IPS-NIHi7 (cell line): ENCODE measurements at regions not wholly inside any gene's neighbourhood (a gene's known extent, or its start where the extent isn't known, plus 50 kb on each side); places are given as distances from the start of the nearest gene placed in this dataset.

Source experiments
- DNase-seq: peaks from one replicate; pipeline ENCODE4 v3.0.0; 2012; ENCODE audit warnings: mixed read lengths; ENCODE audit errors: extremely low spot score

DNA sequence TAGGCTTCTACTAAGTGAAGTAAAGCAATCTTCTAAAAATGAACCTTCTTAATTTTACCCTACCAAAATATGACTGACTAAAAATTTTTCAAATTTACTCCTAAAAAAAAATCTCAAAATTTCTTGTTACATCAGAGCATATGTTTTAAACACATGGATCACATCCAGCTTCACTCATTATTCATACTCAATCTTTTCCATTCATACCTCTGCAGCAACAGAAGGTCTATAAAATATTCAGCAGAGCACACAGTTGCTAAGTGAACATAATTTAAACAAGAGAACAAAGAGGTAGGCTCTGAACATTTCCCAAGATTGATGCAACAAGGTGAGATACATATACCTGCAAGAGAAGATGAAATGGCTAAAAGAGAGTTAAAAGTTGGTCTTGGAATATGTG, 213.9 kb downstream of the SOD2 start:
- DNase-seq, result no peak

DNA sequence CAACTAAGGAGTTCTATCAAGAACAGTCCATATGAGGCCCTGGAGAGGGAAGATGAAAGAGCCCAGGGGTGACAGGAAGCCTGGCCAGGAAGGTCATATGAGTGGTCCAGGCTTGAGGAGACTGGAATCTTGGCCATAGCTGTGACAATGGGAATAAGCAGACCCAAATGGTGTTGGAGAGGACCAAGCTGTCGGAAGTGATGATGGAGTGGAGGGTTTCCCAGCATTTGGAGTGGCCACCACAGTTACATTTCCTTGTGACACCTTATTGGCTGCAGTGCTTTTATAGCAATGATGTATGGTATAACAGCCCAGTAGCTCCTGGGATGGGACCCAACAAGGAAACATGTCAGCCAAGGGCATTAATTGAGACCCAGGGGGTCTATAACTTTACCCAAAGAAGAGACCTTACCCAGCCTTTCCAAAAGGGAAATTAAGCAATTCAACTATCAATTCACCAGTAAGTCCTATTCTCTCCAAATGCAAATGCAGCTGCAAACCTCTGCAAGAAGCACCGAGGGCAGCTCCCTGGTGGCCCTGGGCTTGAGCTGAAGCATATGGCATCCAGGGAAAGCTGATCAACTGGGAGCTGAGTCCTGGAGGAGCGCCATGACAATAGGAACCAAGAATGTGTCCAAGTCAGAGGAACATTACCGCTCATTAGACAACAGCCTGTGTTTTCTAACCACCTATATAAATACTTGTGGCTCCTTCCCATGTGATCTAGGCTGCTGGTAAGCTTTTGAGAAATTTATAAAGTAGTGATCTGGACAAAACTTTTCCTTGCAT, 219.4 kb downstream of the SOD2 start:
- no peak for DNase-seq

DNA sequence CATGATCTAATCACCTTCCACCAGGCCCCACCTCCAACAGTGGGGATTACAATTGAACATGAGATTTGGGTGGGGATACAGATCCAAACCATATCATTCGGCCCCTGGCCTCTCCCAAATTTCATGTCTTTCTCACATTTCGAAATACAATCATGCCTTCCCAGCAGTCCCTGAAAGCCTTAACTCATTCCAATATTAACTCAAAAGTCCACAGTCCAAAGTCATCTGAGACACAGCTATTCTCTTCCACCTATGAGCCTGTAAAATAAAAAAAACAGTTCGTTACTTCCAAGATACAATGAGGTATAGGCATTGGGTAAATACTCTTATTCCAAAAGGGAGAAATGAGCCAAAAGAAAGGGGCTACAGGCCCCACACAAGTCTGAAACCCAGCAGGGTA, 222.6 kb downstream of the SOD2 start:
- DNase-seq, result no peak

DNA sequence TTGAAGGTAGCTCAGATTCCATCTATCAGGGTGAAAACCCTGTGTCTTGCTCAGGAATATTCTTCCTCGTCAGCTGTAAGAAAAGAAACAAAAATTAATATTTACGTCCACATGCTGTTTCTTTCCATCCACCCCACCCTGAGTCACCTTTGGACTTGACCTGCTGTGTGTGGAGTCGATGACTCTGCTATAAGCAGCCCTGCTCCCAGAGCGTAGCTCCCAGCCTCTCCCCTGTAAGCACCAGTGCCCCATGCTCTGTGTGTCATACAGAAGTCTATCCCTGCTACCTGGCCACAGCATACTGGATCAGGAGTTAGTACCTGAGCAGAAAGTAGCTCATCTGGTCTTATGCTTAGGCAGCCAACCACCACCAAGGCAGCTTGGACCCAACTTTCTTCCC, 223.6 kb downstream of the SOD2 start:
- no peak for DNase-seq

DNA sequence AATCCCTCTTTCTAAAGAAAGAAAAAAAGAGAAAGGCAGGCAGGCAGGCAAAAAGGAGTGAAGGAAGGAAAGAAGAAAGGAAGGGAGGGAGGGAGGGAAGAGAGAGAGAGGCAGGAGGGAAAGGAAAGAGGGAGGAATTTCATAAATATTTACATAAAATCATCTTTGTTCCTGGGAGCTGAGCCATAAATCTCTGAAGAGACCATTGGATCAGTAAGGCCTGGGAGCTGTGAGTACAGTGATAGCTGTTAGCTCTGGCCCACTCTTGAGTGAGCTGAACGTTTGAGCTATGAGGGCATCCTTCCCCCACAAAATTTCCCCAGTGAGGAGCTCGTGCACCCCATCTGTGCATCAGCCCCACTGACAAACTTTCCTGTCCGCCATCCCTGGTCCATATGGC, 224.0 kb downstream of the SOD2 start:
- no peak for DNase-seq

DNA sequence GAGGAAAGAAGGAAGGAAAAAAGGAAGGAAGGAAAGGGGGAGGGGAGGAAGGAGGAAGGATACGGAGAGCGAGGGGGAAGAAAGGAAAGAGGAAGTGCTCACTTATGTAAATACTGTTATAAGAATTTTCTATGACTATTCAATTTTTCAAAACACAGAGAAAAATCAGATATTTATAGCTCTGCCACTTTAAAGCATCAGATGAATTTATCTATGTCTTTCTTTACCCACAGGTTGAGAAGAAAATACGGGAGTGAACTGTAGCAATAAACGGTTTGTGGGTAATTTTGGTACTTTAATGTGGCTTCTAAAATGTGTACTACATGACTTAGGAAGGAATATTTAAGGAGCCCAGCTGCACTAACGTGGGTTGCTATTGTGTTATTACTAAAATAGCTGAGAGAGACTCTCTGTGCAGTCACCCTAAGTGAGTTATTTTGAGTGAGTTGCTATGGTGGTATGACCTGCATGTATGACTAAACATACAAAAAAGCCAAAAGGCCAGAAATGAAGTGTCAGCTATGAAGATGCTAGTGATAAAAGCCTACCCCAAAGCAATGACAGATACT, 225.5 kb downstream of the SOD2 start:
- no peak for DNase-seq

DNA sequence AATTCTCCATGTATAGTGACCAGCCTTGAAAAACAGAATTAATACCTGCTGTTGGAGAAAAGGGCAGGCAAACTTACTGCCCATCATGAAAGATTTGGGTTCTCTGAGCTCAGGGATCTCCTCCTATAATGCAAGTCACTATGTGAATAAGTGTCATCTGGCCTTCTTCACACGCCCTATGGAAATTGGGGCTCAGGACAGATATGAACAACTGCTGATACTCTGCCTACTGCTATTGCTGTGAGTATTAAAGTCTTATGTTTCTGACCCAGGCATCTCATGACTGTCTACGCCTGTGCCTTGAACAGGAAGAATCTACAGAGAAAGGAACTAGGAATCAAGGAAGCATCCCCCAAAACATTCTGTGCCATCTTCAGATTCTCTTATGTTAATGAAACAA, 226.1 kb downstream of the SOD2 start:
- DNase-seq, result no peak

DNA sequence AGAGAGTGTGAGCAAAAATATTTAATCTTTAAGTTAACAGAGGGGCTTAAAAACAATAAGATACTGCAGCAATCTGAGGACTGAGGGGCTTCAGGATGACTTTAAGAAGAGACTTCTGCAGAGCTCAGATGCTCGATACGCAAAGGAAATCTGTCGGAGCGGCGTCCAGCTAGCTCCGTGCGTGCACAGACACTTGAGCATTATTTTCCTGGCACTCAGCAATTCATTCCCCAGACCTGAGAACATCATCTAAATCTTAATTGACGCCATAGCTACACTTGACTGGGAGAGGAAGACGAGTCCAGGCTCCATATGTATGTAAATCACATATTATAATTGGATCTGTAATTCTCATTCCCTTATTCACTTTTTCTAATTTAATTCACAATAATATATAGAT, 228.2 kb downstream of the SOD2 start:
- no peak for DNase-seq

DNA sequence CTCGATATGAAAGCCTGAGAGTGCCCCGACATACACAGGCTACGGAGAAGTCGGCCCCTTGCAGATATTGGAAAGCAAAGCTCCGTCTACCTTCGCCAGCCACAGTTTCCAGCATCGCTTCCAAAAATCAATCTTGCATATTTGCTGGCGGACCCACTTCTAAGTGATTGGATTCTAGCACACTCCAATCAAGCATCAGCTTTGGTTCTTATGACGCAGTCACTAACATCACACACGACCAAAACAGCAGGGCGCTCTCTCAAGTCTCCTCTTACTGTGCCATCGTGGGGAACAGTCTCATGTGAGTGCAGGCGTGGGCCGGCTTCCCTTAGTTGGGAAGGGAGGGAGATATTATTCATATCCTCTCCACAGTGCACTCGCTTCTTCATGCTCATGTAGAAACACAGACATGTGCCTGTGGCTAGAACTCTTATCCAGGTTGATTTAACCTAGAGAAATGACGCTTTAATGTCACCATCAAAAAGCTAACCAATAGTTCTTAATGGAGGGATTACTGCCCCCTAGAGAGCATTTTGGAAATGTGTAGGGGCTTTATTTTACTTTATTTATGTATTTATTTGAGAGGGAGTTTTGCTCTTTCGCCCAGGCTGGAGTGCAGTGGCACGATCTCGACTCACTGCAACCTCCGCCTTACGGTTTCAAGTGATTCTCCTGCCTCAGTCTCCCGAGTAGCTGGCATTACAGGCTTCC, 229.8 kb downstream of the SOD2 start:
- no peak for DNase-seq

DNA sequence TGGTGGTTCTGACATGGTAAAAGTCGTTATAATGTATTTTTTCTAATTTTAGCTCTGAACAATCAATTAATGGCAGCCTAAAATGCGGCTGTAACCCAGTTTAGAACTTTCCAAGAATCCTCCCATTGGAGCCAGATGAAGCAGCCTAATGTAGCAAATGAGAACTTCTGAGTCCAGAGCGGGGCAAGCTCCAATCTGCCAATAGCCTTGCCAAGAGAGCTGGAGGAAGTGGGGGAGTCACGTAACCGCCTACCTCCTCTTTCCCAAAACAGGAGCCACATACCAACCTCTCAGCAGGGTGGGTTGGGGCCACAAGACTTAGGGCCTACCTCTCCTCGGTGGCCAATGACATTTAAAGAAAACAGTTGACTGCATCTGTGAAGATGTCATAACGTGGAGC, 230.6 kb downstream of the SOD2 start:
- no peak for DNase-seq

DNA sequence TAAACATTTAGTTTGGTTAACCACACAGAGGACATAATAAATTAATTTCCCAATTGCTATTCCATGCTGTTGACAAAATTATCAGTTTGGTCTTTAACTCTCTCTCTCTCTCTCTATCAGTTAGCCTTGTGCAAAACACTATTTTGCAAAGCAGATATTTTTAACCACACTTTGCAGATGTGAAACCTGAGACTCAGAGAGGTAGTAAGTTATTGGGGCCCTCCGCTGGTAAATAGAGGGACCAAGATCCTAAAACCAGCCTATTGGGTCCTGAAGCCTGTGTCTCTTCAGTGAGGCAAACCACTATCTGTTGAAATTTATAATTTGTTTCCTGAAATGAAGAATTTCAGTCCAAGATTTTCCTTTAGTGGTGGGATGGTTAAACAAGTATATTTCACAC, 231.0 kb downstream of the SOD2 start:
- DNase-seq, result no peak

DNA sequence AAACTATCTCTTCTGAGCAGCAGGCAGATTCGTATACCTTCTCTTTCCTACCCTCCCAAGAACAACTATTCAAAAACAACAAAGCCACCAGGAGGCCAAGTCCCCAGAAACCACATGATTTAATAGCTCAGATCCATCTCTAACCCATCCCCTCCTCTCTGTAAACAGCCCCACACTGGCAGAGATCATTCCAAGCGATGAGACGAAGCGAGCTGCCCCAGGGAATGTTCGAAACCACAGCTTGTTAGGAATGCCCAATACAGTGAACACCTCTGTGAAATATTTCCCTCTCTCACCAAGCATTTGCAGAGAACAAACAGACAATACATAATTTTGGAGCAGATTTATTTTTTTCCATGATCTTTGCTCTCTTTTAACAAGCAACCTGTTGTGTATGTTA, 231.8 kb downstream of the SOD2 start:
- no peak for DNase-seq

DNA sequence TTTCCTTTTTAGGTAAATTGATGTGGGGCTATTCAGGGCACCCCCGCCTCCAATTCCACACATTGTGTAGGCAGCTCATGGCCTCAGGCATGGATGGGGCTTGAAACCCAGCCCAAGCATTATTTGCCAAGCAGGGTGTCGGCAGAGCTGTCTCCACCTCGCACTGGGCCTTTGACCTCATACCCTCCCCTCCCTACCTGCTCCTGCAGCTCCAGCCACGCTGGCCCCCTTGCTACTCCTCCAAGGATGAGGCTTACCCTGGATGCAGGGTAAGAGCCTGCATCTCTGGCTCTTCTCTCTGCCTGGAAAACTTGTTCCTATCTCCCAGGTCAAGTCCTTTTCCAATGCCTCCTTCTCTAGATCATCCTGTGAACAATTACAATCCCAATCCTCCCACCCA, 232.6 kb downstream of the SOD2 start:
- no peak for DNase-seq

DNA sequence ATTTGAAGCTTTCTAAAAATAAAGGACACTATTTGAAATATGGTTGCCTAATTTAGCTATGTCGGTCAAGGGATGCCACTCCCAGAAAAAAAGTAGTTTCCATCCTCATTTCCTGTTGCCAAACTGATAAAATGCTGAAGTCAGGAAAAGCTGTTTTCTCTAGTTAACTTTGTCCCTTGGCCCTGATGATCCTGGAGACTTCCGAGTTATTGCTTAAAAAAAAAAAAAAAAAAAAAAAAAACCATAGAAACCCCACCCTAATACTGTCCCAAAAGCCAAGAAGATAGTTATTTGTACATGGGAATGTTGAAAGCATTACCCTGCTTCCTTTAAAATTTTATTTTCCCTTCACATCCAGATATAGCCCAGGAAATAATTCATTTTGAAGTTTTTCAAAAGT, 236.7 kb downstream of the SOD2 start:
- no peak for DNase-seq

DNA sequence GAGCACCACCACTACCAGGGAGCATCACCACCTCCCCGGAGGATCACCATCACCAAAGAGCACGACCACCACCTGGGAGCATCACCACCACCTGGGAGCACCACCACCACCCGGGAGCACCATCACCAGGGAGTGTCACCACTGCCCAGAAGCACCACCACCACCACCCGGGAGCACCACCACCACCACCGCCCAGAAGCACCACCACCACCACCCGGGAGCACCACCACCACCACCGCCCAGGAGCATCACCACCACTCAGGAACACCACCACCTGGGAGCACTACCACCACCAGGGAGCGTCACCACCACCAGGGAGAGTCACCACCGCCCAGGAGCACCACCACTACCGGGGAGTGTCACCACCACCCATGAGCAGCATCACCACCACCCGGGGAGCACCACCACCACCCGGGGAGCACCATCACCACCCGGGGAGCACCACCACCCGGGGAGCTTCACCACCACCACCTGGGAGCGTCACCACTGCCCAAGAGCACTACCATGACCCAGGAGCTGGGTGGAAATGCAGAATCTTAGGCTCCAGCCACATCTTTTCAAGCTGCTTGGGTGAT, 237.3 kb downstream of the SOD2 start:
- DNase-seq, result no peak

DNA sequence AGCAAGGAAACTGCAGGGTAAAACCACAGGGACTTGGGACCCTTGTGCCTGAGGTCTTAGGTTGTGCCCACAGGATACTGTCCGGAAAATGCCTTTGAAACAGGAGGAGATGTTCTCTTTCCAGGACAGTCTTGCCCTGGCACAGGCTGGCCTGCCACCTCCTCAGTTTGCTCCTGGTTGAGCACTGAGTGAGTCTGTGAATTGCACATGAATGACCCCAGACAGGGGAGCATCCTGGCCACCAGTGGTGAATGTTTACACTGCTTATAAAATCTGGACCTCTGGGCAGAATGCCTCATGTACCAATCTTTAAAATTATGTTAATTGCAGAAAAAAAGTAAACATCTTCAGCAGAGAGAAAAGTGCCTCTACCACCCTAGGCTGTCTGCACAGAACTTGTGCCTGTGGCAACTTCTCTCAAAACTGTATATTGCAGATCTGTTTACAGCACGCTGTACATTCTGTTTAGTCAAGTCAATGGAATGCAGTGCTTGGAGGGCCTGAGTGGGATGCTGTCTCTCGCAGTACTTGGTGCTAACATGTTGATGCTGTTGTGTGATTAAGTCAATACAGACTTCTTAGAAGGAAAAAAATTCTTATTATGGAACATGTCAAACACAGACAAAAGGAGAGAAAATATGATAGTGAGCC, 242.1 kb downstream of the SOD2 start:
- no peak for DNase-seq

DNA sequence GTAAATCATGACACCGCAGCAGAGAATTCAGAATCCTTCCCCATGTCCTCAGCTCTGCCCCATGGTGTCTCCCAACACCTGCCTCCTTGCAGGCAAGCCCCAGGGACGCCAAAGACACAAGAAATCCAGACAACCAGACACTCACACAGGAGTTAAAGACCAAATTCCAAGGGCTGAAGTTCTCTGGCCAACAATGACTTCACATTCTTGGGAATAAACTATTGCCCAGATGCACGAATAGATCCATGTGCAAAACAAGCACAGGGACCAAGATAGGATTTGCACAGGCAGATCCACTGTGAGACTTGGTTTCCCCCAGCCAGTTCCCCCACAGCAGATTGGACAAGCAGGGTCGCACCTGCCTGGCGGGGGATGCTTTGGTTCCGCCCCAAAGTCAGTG, 246.7 kb downstream of the SOD2 start:
- no peak for DNase-seq

DNA sequence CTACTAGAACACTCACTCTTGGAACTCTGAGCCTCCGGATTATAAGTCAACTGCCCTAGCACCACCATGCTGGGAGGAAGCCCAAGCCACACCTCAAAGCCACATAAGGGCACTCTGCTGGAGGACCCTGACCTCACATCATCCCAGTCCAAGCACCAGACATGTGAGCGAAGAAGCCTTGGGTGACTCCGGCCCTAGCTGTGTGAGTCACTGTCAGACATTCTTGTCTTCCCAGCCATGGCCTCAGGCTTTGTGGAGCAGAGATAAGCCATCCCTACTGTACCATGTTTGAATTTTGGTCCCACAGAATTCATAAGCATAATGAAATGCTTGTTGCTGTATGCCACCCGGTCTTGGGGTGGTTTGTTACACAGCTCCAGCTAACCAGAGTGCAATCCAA, 247.7 kb downstream of the SOD2 start:
- DNase-seq, result no peak

DNA sequence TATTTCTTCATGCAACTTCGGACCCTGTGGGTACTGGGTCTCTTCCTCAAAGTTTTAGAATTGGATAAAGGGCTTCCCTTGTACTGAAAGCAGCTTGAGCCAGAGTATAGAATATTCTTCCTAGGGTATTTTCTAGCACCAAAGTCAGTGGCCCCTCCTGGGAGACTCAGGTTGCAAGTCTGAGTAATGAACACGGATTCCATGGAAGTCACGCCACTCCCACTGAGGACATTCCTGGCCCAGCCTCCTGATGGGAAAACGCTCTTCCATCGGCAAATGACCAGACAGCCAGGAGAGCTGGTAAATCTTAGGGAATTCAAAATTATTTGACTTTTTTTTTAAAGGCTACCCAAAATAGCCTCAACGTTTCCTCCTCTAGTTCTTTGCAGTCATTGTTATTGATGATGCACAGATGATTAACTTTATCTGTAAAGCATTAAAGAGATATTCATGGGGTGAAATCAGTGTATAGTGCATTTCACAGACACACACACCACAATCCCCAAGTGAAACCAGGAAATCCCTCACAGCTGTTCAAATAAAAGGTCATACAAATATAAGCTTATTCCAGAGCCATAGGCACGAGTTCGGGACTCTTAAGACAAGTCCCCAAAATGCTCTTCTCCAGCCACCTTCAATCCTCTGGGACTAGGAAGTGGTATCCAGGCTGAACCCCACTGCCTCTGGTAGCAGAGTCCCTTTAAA, 248.8 kb downstream of the SOD2 start:
- no peak for DNase-seq

DNA sequence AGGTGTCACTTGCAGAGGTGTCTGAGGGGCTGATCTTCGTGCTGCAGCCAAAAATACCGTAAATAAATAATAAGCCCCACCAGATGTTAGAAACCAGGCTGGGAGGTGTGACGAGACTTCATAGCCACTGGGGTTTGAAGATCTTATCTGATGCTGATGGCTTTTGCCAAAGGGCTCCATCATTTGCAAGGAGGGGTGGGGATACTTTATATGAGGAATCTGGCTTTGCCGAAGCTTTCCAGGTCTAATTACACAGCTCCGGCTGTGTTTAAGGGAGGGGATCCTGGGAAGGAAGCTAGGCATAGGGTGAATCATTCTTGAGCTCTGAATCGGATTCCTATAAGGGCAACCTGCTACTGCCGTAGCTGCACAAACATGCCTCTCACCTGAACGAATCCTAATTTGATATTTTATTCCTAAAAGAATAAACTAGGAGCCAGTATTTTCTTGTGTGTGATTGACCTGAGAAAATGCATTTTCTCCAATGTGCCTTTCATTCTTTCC, 249.6 kb downstream of the SOD2 start:
- no peak for DNase-seq

DNA sequence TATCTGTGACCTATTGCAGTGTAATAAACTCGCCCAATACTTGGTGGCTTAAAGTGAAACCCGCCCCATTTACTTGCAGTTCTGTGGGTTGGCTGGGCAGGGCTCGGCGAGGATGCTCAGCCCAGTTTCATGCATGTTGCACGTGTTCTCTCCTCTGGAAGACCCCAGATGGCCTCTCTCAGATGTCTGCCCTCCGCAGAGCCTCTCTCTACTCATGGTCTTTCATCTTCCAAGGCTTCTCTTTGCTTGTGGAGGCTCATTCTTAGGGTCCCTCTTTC, 251.4 kb downstream of the SOD2 start:
- DNase-seq, result no peak
